CD4-positive, alpha-beta T cell treated with Interleukin-6 at 100 ng/mL for 8 hours (primary cell): ENCODE measurements at regions not wholly inside any gene's neighbourhood (a gene's known extent, or its start where the extent isn't known, plus 50 kb on each side); places are given as distances from the start of the nearest gene placed in this dataset.

Experiments
- DNase-seq: peaks from one replicate; pipeline ENCODE4 v3.0.0-alpha.2; 2020; ENCODE audit warnings: mixed read lengths, low spot score

GRCh38 chr22:26847046-26847445 lies 189.7 kb downstream of the MIAT start:
- no peak for DNase-seq

GRCh38 chr22:26847816-26848215 lies 190.4 kb downstream of the MIAT start:
- DNase-seq = no peak

GRCh38 chr22:26848244-26848920 lies 191.0 kb downstream of the MIAT start:
- DNase-seq = no peak

- no peak for DNase-seq
Observed at GRCh38 chr22:26849575-26849974, 192.2 kb downstream of the MIAT start.

- no peak for DNase-seq
Observed at GRCh38 chr22:26851125-26851524, 193.7 kb downstream of the MIAT start.

GRCh38 chr22:26852176-26852575 lies 194.8 kb downstream of the MIAT start:
- no peak for DNase-seq

GRCh38 chr22:26853071-26853470 lies 195.7 kb downstream of the MIAT start:
- DNase-seq = no peak

GRCh38 chr22:26853495-26853894 lies 196.1 kb downstream of the MIAT start:
- no peak for DNase-seq

- DNase-seq = no peak
Observed at GRCh38 chr22:26857169-26857568, 199.8 kb downstream of the MIAT start.

- DNase-seq = no peak
Observed at GRCh38 chr22:26860301-26860700, 202.9 kb downstream of the MIAT start.

GRCh38 chr22:26865021-26865420 lies 207.6 kb downstream of the MIAT start:
- DNase-seq = no peak

GRCh38 chr22:26883393-26883792 lies 226.0 kb downstream of the MIAT start:
- no peak for DNase-seq

GRCh38 chr22:26884921-26885320 lies 227.5 kb downstream of the MIAT start:
- no peak for DNase-seq

- DNase-seq = no peak
Observed at GRCh38 chr22:26885441-26886261, 228.3 kb downstream of the MIAT start.

GRCh38 chr22:26887456-26887855 lies 230.1 kb downstream of the MIAT start:
- no peak for DNase-seq

GRCh38 chr22:26887916-26888315 lies 230.5 kb downstream of the MIAT start:
- no peak for DNase-seq

GRCh38 chr22:26888887-26889286 lies 231.5 kb downstream of the MIAT start:
- DNase-seq = no peak

- DNase-seq = no peak
Observed at GRCh38 chr22:26889802-26890201, 232.4 kb downstream of the MIAT start.

GRCh38 chr22:26890870-26891269 lies 233.5 kb downstream of the MIAT start:
- no peak for DNase-seq

GRCh38 chr22:26891429-26891828 lies 234.0 kb downstream of the MIAT start:
- no peak for DNase-seq

GRCh38 chr22:26892166-26893041 lies 235.0 kb downstream of the MIAT start:
- no peak for DNase-seq
